Right cardiac atrium (tissue), 5 donors: ENCODE measurements at regions not wholly inside any gene's neighbourhood (a gene's known extent, or its start where the extent isn't known, plus 50 kb on each side); places are given as distances from the start of the nearest gene placed in this dataset.

Experiments used
- ATAC-seq, 2 donors: fragments of 200-7000 bp; cut with Tn5 transposase; one replicate each; pipeline versions ENCODE4 v1.8.0 to v1.9.1; 2020; ENCODE audit warnings: moderate library complexity in 2 of 2, mild to moderate bottlenecking in 1 of 2
- DNase-seq, 3 donors: peaks; one replicate each; pipeline ENCODE4 v3.0.0-alpha.2; 2020
- H3K27ac ChIP-seq: one replicate; pipeline ENCODE4 v1.5.1; 2013; ENCODE audit warnings: mild to moderate bottlenecking, low read length, control low read depth, moderate library complexity
- H3K27me3 ChIP-seq: one replicate; pipeline ENCODE4 v1.6.1; 2013; ENCODE audit not compliant: control insufficient read depth, insufficient read depth
- H3K4me1 ChIP-seq: one replicate; pipeline ENCODE4 v1.6.1; 2013; ENCODE audit warnings: low read length; ENCODE audit not compliant: control insufficient read depth, insufficient read depth
- H3K4me3 ChIP-seq: one replicate; pipeline ENCODE4 v1.5.1; 2013; ENCODE audit warnings: low read length, control low read depth
- H3K9me3 ChIP-seq: one replicate; pipeline ENCODE4 v1.6.1; 2013; ENCODE audit warnings: low read length; ENCODE audit not compliant: control insufficient read depth
- WGBS: extraction: QIAGEN DNeasy Blood & Tissue Kit; methylation state at CpG from one replicate; pipeline ENCODE4 v1.1.7; 2013; 5-methylcytosine and 5-hydroxymethylcytosine counted together
- intact Hi-C, 4 donors: fragments of 100-400 bp; cut with DNase I; formaldehyde crosslinking; loops; one replicate each; pipeline versions ENCODE4 v1.11.0 to v1.14.0; 2022 to 2023
- donor health status: healthy with polysubstance abuse.
- donor health status: DM: no; HTN: yes; CAD: no.
- donor health status: DM: no; HTN: no; CAD: no.
- donor health status: DM: no; HTN: yes; CAD: no; lungs with severe emphysema.
- donor health status: DM: yes; HTN: yes; CAD: no.

- peak in 1 of 2 donors; percentile 50 for ATAC-seq
Measured at GRCh38 chr4:112923516-112923915, 125.9 kb upstream of the ANK2 start.

DNA sequence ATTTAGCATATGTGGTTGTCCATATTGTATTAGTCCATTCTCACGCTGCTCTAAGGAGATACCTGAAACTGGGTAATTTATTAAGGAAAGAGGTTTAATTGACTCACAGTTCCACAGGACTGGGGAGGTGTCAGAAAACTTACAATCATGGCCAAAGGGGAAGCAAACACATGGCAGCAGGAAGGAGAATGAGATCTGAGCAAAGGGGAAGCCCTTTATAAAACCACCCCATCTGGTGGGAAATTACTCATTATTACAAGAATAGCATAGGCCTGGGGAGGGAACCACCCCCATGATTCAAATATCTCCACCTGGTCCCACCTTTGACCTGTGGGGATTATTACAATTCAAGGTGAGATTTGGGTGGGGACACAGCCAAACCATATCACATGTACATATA is 122.6 kb upstream of the ANK2 start:
- ATAC-seq (no peak), DNase-seq (no peak)
- no peaks in the 10 kb centered on the region for H3K9me3 ChIP-seq
- intact Hi-C loops: no loop called here
- H3K27me3 ChIP-seq: no peaks in the 10 kb centered on the region
- 84% methylated on average over 1 of the region's 1 CpG for WGBS
- H3K4me1 ChIP-seq: peaks cover 1% of the 10 kb centered on the region
- no peak overlapping the region for H3K27ac ChIP-seq
- H3K4me3 ChIP-seq: no peak overlapping the region

More at GRCh38 chr4:112923516-112923915, 125.9 kb upstream of the ANK2 start:
- no peak for DNase-seq
- no peak overlapping the region for H3K27ac ChIP-seq
- WGBS: 46% methylated on average over 1 of the region's 1 CpG
- no peaks in the 10 kb centered on the region for H3K27me3 ChIP-seq
- H3K9me3 ChIP-seq: no peaks in the 10 kb centered on the region
- intact Hi-C loops: no loop called here
- peaks cover 1% of the 10 kb centered on the region for H3K4me1 ChIP-seq
- no peak overlapping the region for H3K4me3 ChIP-seq

DNA sequence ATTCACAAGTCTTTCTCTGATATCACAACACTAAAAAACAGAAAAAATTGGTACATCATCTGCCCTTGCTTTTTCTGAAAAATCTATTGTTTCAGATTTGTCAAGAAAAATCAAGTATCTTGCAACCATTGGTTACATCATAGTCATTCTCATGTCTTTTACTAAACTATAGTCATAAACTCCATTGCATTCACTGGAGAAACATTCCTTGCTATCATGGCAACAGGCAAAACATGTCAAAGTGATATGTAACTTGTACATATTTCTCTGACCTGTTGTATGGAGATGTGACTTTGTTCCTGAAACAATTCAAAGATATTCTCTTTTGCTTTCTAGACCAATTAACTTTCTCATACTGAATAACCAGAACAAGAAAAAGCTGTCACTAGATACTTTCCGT is 121.9 kb upstream of the ANK2 start:
- H3K27ac ChIP-seq: no peak overlapping the region
- ATAC-seq: no peak
- H3K9me3 ChIP-seq: no peaks in the 10 kb centered on the region
- DNase-seq: no peak
- H3K4me1 ChIP-seq: peaks cover 1% of the 10 kb centered on the region
- intact Hi-C loops: no loop called here
- WGBS: 86% methylated on average over 1 of the region's 1 CpG
- no peaks in the 10 kb centered on the region for H3K27me3 ChIP-seq
- H3K4me3 ChIP-seq: no peak overlapping the region

GRCh38 chr4:112931001-112931400 is 118.5 kb upstream of the ANK2 start:
- H3K27me3 ChIP-seq: no peaks in the 10 kb centered on the region
- no peak overlapping the region for H3K27ac ChIP-seq
- no peaks in the 10 kb centered on the region for H3K9me3 ChIP-seq
- ATAC-seq (no peak), DNase-seq (no peak)
- H3K4me1 ChIP-seq: no peaks in the 10 kb centered on the region
- H3K4me3 ChIP-seq: no peak overlapping the region
- 71% methylated on average over 4 of the region's 4 CpGs for WGBS
- intact Hi-C loops: no loop called here

GRCh38 chr4:112933790-112934189 is 115.7 kb upstream of the ANK2 start:
- no peaks in the 10 kb centered on the region for H3K27me3 ChIP-seq
- ATAC-seq (no peak), DNase-seq (no peak)
- H3K27ac ChIP-seq: no peak overlapping the region
- H3K4me3 ChIP-seq: no peak overlapping the region
- H3K9me3 ChIP-seq: no peaks in the 10 kb centered on the region
- 76% methylated on average over 5 of the region's 5 CpGs for WGBS
- intact Hi-C loops: no loop called here
- no peaks in the 10 kb centered on the region for H3K4me1 ChIP-seq

- ATAC-seq: no peak
- intact Hi-C loops: no loop called here
- no peak overlapping the region for H3K27ac ChIP-seq
- 4% methylated on average over 1 of the region's 1 CpG for WGBS
- no peaks in the 10 kb centered on the region for H3K27me3 ChIP-seq
- H3K4me3 ChIP-seq: no peak overlapping the region
- DNase-seq: no peak
- no peaks in the 10 kb centered on the region for H3K9me3 ChIP-seq
- H3K4me1 ChIP-seq: no peaks in the 10 kb centered on the region
Measured at GRCh38 chr4:112938461-112939058, 110.9 kb upstream of the ANK2 start.

DNA sequence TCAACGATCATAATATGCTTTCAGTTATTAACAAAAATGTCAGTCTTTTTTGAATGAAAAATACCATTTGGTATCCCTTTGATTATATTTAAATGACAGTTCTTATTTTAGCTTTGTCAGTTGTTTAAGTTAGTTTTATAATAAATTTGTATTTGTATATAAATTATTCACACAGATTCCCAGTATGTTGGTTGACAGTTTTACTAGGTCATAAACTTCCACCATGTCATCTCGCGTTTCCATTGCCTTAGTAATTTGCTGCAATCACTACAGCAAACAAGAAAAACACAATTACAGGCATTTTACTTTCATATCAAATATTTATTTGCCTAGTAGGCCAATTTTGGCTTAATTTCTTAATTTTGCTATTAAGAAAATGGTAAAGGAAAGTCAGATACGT is 109.6 kb upstream of the ANK2 start:
- H3K27me3 ChIP-seq: no peaks in the 10 kb centered on the region
- no peak for DNase-seq
- ATAC-seq: no peak
- no peaks in the 10 kb centered on the region for H3K9me3 ChIP-seq
- H3K4me1 ChIP-seq: no peaks in the 10 kb centered on the region
- intact Hi-C loops: loop anchor here in 2 of 4 donors (10.0 kb wide), 2 partner anchors 165 to 305 kb away; partner anchors contain the start of genes LARP7 (in 1 of the 2) and ZGRF1 (in 1 of the 2)
- no peak overlapping the region for H3K4me3 ChIP-seq
- H3K27ac ChIP-seq: no peak overlapping the region
- WGBS: 90% methylated on average over 4 of the region's 4 CpGs

- H3K27me3 ChIP-seq: no peaks in the 10 kb centered on the region
- H3K27ac ChIP-seq: no peak overlapping the region
- no peaks in the 10 kb centered on the region for H3K4me1 ChIP-seq
- no peaks in the 10 kb centered on the region for H3K9me3 ChIP-seq
- H3K4me3 ChIP-seq: no peak overlapping the region
- DNase-seq (no peak), ATAC-seq (no peak)
- intact Hi-C loops: loop anchor here in 2 of 4 donors (10.0 kb wide), 2 partner anchors 166 to 306 kb away; partner anchors contain the start of genes LARP7 (in 1 of the 2) and ZGRF1 (in 1 of the 2)
Measured at GRCh38 chr4:112940336-112940735, 109.1 kb upstream of the ANK2 start.

DNA sequence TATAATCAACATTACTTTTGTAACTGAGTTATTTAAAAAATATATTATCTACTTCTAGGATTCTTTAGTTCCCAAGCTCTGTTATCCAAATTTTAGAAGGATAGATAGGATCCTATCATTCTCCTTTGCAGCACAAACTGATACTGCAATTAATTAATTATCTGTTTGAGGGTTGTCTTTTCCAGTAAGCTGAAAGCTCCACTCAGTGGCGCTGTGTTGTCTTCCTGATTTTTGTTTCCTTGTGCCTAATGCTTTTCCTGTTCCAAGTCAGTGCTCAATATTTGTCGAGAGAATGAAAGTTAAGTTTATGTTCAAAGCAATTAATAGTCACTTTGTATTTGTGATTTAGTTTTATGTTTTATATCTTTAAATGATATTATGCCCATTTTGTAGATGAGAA is 107.4 kb upstream of the ANK2 start:
- 85% methylated on average over 2 of the region's 2 CpGs for whole genome bisulfite sequencing
- no peak for DNase-seq
- intact Hi-C loops: loop anchor here in 2 of 4 donors (10.0 kb wide), 2 partner anchors 167 to 307 kb away; partner anchors contain the start of genes LARP7 (in 1 of the 2) and ZGRF1 (in 1 of the 2)
- Histone ChIP-seq H3K4me1 (no peaks in the 10 kb centered on the region), H3K9me3 (no peaks in the 10 kb centered on the region), H3K27ac (no peak overlapping the region), H3K4me3 (no peak overlapping the region), H3K27me3 (no peaks in the 10 kb centered on the region)
- no peak for ATAC-seq

DNA sequence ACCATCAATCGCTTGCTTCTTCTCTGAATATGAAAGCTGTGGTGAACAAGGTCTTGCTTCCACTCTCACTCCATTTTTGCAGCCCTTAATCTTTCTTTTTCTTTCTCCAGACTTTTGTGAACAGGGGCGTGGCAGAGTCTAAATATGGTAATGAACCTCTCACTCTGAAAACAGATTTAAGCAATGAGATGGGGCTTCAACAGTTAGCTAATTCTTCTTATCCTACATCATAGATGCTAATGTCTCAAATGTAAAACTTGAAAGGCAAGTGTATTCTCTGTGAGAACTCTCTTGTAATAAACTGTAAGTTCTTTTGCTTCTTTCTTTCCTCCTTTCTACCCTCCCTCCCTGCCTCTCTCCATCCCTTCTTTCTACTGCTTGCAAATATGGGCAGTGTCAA is 106.5 kb upstream of the ANK2 start:
- no peak overlapping the region for H3K27ac ChIP-seq
- H3K4me1 ChIP-seq: no peaks in the 10 kb centered on the region
- no peaks in the 10 kb centered on the region for H3K9me3 ChIP-seq
- ATAC-seq: no peak
- H3K4me3 ChIP-seq: no peak overlapping the region
- WGBS: 87% methylated on average over 2 of the region's 2 CpGs
- intact Hi-C loops: loop anchor here in 2 of 4 donors (10.0 kb wide), 2 partner anchors 168 to 308 kb away; partner anchors contain the start of genes LARP7 (in 1 of the 2) and ZGRF1 (in 1 of the 2)
- H3K27me3 ChIP-seq: no peaks in the 10 kb centered on the region
- no peak for DNase-seq

GRCh38 chr4:112944006-112944405 is 105.4 kb upstream of the ANK2 start:
- Histone ChIP-seq H3K27ac (no peak overlapping the region), H3K4me3 (no peak overlapping the region), H3K4me1 (no peaks in the 10 kb centered on the region), H3K9me3 (no peaks in the 10 kb centered on the region), H3K27me3 (no peaks in the 10 kb centered on the region)
- intact Hi-C loops: loop anchor here in 2 of 4 donors (10.0 kb wide), 2 partner anchors 169 to 309 kb away; partner anchors contain the start of genes LARP7 (in 1 of the 2) and ZGRF1 (in 1 of the 2)
- no peak for ATAC-seq
- DNase-seq: no peak
